SIG-M5 treated with dmso at 0.1 percent for 504 hours (cell line): ENCODE measurements at regions not wholly inside any gene's neighbourhood (a gene's known extent, or its start where the extent isn't known, plus 50 kb on each side); places are given as distances from the start of the nearest gene placed in this dataset.
"Not testable (repeated sequence)": the region's sequence is repeated elsewhere in the genome, so short reads cannot be mapped to it uniquely, and the experiment has no call there.

Source experiments
- DNase-seq: peaks from one replicate; lab custom pipeline; 2025; ENCODE audit not compliant: unreplicated experiment; lab: John Stamatoyannopoulos, UW

DNA sequence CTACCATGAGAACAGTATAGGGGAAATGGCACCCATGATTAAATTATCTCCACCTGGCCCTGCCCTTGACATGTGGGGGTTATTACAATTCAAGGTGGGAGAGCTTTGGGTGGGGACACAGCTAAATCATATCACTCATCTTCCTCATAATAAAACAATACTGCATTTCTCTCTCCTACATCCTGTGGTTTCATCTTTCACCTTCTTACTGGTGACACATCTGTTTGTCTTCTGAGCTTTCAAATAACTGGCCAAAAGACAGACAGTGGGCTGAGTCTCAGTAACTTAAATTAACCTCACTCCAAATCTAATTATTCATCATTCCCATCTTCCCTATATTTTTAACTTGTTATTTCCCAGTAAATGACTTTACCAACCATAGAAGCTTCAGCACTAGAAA, 729.7 kb upstream of the USP15 start:
- no peak for DNase-seq

DNA sequence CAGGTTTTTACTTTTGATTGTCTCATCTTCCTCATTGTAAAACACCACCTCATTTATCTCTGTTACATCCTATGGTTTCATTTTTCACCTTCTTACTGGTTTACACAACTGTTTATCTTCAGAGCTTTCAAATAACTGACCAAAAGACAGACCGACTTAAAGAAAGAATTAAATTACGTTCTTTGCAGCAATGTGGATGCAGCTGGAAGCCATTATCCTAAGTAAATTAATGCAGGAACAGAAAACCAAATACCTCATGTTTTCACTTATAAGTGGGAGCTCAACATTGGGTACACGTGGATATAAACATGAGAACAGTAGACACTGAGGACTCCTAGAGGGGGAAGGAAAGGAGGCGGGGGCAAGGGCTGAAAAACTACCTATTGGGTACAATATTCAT, 729.0 kb upstream of the USP15 start:
- no peak for DNase-seq

DNA sequence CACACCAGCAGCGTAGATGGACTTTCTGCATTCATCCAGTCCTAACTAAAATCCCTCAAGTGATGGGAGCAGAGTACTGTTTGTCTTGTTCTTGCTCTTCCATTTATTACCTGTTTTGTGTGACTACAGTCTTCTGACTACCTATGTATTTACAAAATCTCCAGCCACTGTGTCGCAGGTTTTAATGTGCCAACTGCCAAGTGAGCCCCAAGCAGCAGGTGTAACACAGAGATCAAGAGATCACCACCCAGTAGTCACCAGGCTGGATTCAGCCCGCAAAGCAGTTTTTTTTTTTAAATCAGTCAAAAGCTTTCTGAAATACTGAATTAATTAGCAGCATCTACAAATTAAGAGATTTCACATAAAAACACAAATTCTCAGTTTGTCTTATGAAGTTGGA, 724.1 kb upstream of the USP15 start:
- DNase-seq = no peak

DNA sequence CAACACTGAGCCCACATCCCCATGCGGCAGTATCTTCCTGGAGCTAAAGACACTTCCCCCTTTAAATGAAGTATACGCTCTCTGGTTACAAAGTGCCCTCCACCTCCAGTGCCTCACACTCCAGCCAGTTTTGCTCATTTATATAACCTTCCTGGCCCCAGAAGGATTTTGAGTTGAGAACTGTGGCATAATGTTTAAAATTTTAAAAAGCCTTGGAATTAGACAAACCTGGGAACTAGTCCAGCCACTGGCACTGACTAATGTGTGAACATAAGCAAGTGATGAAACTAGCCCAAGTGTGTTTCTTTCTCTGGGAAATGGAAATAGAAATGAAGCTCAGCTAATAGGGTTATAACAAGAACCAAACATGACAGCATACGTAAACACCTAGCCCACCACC, 723.7 kb upstream of the USP15 start:
- no peak for DNase-seq

DNA sequence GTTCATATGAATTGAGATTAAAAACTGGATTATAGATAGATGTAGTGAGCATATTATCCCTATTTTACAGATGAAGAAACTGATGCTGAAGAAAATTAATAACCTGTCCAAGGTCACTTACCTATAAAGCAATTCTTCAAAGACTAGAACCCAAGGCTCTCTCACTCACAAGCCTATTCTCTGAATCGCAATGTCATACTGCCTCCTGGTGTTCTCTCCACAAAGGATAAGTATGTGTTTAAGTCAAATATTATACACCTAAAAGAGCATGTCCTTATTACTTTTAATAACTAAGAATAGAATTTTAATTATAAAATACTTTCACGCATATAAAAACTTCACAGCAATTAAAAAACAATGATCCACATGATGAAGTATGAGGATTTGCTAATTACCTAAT, 721.3 kb upstream of the USP15 start:
- DNase-seq = peak; percentile 8

DNA sequence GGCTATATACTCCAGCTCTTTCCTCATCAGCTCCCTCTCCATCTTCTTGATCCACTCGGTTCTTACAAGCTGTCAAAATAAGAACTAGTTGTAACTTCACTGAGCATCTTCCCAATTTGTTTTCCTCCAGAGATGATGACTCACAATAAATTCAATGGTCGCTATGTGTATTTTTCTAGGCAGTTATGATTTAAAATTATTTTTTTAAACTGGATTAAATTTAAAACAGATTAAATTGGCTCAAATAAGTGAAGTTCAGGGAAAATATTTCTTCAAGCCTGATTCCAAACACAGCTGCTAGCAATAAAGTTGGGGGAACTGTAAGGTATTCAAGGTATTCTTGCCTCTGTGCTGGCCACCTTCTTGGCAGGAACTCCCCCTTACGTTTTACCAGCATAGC, 717.7 kb upstream of the USP15 start:
- no peak for DNase-seq

DNA sequence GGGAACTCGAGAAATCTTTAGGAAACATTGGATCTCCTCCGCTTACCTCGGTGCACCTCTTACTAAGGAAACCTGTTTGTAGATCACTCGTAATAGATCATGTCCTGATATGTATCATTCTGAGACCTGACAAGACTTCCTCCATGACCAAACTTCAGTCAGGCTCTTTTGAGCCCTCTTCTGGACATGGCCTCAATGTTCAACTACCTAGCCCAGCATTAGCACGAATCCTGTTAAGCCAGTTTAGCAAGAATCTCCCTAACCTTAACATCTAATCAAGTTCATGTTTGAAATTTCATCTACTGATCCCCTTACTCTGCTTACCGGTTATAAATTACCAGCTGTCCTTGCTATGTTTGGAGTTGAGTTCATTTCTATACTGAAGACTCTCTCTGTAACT, 713.9 kb upstream of the USP15 start:
- DNase-seq = peak; percentile 38

DNA sequence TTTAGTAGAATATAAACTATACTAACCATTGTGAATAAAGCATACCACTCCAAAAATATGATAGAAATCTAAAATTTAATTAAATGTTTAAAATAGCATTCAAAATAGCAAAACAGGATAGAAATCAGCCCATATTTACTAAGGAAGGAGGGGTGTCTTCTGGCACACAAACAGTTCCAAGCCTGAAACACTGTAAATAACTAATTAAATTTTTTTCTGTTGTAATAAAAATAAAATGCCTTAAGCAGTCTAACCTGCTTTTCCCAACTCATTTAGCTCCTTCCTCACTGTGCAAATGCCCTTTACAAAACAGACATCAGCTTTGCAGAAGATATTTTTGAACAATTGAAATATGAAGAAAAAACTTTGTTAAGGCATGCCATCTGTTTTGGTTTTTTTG, 707.1 kb upstream of the USP15 start:
- DNase-seq = no peak

DNA sequence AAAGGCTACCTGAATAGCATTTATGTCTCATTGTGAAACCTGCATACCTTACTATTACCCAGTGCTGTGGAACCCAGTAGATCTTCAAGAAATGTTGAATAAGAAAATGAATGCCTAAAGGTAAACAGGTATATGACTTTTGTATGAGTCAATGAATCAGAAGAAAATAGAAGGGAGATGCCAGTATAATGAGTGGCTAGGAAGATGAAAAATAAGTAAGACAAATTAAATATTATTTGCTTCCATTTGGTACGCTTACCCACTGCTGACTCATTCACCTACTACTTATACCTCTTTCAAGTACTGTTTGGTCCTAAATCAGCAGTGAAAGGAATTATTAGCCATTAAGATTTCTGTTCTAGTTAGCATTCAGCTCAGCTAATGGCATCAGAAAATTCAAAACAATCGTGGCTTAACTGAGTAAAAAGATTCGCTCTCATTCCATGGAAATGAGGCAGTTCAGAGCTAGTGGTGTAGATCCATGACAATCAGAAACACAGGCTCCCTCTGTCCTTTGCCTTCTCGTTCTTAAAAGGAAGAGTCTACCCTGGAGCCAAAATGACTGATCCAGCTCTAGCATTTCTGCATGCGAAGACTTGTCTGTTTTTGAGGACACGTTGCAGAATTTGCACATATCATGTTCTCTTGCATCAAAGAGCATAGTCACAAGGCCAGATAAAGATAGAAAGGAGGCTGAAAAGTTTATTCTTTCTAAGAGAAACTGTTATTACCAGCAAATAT, 705.8 kb upstream of the USP15 start:
- DNase-seq = no peak

DNA sequence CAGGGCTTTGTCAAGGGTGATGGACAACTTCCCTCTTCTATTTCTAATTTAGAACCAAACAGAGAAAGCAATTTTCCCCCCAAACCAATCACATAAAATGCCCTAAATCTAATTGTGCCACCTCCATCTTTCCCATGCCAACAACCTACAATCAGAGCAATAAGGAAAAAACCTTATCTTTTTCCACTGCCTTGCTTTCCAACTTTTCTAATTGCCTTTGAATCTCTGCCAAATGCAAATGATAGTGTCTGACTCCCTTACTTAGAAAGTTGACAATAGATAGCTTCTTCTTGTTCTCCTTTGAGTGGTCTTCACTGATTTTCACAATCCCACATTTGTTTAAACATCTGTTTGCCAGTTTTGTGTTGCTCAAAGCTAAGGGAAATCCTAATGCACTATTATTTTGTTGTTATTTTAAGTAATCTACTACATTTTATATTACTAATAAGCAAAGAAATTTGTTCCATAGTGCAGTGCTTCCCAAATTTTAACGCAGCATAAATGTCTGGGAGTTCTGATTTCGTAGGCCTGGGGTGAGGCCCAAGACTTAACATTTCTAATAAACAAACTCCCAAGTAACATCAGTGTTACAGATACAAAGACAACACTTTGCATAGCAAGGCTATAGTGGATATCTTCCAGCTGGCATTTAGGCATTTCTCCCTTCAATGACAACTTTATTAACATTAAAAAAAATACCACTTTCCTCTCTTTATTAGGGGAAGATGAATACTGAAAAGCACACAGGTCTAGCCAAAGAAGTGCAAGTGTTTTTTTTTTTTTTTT, 696.3 kb upstream of the USP15 start:
- DNase-seq = no peak

DNA sequence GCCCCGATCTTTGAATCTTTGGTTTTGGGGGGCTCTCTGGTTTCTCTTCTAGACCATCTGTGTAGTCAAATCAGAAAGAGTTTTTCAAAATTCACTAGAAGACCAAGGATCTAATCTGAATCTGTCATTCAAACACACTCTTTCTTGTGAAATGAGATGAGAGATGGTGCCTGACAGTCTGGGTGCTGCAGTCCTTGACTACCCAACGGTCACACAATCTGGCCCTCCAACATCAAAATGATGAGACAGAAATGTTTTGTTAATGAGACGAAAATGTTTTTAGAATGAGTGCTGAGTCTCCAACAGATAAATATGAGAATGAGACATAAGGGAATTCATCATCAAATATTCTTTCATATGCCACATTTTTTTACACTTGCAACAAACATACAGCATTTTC, 695.7 kb upstream of the USP15 start:
- no peak for DNase-seq

DNA sequence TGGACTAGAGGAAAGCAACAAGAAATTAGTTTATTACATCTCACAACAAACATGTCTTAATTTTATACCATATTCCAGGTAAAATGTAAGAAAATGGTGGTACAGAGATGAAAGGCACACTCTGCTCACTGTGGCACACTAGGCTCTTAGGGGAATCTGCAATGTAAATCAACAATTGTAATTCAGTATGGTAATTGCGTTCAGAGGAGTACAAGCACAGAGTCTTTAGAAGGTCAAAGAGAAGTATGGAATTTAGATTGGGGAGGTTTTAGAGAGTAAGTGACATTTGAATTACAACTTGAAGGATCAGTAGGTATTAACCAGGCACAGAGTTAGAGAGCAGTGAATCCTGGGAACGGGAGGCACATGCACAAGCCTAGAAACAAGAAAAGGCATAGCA, 694.0 kb upstream of the USP15 start:
- no peak for DNase-seq

DNA sequence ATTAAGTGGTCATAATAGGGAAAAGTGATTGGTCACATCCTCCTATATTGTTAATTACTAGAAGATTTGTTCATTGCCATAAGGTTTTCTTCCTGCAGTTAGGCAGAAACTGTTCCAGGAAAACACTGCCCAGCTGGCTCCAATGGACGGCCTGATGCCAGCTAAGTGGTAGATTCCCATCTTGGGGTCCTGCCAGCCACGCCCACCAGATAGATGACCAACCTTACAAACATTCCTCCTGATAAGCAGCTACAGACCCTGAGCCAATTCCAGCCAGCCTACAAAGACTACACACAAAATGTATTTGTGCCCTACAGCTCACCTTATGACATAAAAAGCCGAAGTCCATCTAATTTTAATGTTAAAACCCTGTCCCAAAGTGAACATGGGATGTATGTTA, 685.9 kb upstream of the USP15 start:
- DNase-seq = no peak

DNA sequence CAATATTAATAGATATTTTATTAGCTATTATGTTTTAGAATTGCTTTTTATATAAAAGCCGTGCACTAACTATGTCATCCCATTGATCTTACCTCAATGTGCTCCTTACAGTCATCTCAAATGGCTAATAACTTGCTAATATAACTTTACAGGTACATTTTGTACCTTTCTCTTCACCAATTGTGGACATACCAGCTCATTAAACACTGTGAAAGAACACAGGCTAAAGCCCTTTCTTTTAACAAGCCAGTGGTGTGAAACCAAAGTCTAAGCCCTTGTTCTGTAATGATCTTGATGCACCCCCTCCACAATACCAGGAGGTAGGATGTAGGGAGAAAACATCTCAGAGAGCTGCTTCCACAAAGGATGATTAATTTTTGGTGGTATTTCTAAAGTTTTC, 675.3 kb upstream of the USP15 start:
- DNase-seq = no peak

DNA sequence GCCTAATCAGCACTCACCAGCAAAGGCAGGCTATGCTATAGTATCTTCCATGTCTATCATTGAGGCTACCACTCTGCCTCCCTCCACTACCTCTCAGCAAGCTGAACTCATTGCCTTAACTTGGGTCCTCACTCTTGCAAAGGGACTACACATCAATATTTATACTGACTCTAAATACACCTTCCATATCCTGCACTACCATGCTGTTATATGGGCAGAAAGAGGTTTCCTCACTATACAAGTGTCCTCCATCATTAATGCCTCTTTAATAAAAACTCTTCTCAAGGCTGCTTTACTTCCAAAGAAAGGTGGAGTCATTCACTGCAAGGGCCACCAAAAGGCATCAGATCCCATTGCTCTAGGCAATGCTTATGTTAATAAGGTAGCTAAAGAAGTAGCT, 669.3 kb upstream of the USP15 start:
- not testable (repeated sequence) for DNase-seq

DNA sequence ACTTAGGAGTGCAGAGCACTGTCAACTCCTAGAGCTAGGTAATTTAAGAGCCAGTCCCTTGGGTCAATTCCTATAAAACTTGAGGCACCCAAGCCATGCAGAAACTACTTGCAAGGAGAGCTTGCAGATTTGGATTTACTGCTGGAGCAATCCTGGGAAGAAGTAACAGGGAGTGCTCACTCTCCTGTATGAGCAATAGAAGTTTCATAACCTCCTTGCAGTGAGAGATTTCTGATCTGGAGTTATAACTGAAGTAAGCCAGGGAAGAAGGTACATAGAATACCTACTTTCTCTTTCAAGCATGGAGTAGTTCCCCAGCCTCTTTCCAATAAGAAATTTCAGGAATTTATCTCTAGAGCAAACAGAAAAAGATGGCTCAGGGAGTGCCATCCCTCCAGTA, 650.1 kb upstream of the USP15 start:
- no peak for DNase-seq

DNA sequence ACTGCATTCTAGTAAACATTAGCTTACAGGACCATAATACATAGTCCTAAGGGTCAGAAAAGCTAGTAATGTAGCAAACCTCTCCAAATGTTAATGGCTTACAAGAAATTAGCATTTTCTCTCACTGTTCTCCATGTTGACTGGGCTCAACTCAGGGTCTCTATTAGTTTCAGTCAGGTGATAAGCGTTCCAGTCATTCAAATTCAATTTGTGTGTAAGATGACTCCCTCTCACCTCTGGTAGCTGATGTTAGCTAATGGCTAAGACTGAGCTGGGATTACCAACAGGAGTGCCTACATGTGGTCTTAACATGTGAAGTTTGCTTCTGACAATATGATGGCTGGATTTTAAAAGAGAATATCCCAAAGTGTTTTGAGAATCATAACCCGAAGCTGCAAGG, 630.5 kb upstream of the USP15 start:
- no peak for DNase-seq

DNA sequence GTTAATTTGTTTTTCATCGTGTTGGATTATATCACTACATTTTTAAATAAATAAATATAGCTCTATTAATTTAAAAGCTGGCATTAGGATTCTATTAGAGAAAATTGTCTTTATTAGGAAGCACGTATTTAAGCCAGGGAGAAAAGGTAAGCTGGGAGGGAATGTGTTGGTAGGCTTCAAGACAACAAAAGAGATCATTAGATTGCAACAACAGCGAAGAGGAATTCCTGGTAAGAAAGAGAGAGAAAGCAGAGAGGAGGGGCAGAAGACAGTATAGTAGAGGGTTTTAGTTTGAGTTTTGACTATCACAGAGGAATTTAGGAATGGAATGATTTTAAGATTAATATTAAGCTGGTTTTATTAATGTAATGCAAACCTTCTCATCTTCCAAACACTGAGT, 613.6 kb upstream of the USP15 start:
- no peak for DNase-seq

DNA sequence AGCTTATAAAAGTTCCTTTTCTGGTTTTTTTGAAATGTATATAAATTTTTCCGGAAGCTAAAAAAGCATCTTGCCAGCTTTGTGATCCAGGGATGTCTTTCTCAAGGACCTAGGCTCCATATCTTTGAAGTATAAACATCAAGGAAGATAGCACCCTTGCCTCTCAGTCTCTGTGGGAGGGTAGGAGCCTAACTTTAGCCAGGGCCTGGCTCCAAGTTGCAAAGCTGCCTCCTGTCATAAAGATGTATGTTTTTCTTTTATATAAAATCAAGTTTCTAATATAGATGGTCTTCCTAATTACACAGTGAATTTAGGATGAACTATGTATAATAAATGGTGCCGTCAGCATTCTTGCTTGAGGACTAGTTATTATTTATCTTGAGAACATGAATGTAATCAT, 612.6 kb upstream of the USP15 start:
- DNase-seq = no peak

DNA sequence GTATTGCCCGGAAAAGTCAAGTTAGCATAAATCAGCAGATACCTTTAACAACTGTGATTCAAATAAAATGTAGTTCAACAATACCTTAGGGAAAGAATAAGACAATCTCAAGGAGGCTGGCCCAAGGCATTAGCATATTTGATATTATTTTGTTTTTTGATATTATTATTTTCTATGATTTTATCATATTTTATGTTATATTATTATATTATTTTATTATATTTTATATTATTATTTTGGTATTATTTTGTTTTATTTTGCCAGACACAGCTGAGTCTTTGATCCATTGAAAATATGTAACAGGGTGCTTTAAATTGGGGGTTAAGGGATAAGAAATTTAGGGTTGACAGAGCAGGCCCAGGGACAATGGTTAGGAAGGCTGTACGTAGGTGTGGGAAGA, 607.9 kb upstream of the USP15 start:
- DNase-seq = no peak

DNA sequence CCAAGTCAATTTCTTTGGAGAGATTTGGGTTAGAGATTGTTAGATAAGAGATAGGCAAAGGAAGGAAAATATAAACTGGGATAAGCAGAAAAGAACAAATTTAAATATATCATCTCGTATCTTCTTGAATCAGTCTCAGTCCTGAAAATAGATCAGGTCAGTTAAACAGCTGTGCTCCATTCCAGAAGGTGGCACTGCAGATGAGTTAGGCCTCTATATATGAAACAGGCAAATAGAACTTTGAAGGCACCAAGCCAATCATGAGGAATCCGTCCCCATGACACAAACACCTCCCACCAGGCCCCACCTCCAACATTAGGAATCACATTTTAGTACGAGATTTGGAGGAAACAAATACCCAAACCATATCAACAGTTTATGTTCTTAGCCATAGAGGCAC, 605.5 kb upstream of the USP15 start:
- peak; percentile 18 for DNase-seq

DNA sequence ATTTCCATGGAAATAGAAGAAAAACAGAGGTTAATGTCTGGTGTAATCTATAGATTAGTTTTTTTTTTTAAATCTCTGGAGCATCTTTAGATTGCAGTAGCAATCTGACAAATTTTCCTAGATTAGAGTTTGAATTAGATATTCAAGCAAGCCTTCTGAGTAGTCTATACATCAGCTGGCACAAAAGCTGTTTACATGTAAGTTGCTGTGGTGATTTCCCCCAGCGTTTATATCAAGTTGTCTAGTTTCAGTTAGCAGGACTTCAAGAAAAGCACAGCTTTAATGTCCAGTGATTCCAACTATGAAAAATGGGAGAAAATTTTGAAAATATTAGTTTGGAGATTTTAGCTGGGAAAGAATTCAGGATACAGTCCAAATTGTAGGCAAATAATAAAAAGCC, 605.0 kb upstream of the USP15 start:
- DNase-seq = no peak

DNA sequence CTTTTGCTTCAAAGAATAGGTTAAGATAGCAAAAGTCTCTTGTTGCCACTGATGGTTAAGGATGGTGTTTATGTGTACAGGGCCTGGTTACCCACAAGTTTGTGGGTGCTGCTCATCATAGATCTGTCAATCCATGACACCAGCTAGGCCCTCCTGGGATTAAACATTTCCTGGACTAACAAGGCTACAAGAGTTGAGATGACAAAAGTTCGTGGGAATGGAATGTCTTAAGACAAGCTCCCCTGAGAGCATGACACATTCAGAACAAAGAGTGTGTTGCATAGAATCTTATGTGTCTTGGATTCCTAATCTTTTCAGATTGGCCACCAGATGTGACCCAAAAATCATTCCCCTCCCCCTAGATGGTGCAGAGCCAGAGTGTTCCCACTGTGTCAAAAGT, 592.5 kb upstream of the USP15 start:
- no peak for DNase-seq
